ENCODE measurements at regions not wholly inside any gene's neighbourhood (a gene's known extent, or its start where the extent isn't known, plus 50 kb on each side); places are given as distances from the start of the nearest gene placed in this dataset.

DNA sequence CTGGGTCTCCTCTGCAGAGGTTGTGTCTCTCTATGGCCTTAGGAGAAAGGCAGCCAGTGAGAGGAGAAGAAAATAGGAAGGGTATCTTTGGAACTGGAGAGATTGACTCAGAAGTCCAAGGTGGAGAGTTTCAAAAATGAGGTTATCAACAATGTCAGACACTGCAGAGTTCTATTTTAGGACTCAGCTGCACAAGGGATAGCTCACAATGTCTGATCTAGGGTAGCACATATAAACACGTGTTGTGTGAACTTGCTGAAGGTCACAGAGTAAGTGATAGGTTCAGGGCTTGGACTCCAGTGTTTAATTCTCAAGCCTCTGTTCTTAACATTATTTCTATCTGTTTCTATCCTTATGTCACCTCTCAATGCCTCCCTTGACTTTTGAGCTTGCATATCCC lies 305.0 kb upstream of the LARGE1 start:
- TF ChIP-seq EZH2 (IDR thresholded peaks at IDR 0.05; ENCODE audit: insufficient read depth, poor library complexity, severe bottlenecking) (no peak), EZH2phosphoT487 (IDR thresholded peaks at IDR 0.05; ENCODE audit: insufficient read depth, low read depth) (no peak)

Data from GM23248 (cell line).